AG04449 (cell line): ENCODE measurements at regions not wholly inside any gene's neighbourhood (a gene's known extent, or its start where the extent isn't known, plus 50 kb on each side); places are given as distances from the start of the nearest gene placed in this dataset.

Experiments
- CTCF ChIA-PET: fragments of 350-600 bp; formaldehyde crosslinking; extraction: SDS; loops from one replicate; lab custom pipeline; 2021; ENCODE audit warnings: antibody characterized with exemption; lab: Yijun Ruan, JAX
- POLR2A ChIA-PET: fragments of 400-600, 350-600 bp; formaldehyde crosslinking; extraction: SDS; loops from one replicate; lab custom pipeline; 2020; ENCODE audit warnings: antibody characterized with exemption, inconsistent platforms; lab: Yijun Ruan, JAX
- DNase-seq: peaks from one replicate; pipeline ENCODE4 v3.0.0-alpha.2; 2010; ENCODE audit warnings: low read depth, low spot score
- H3K4me3 ChIP-seq: 2 replicates; pipeline ENCODE4 v1.5.1; 2011; ENCODE audit warnings: low read depth, mild to moderate bottlenecking, control low read depth, low read length
- CTCF ChIP-seq: IDR thresholded peaks from one replicate; pipeline ENCODE4 v1.5.1; 2011; ENCODE audit warnings: mild to moderate bottlenecking, moderate library complexity, low read length, control low read depth, inconsistent platforms; ENCODE audit not compliant: insufficient read depth; ENCODE audit errors: missing control alignments

DNA sequence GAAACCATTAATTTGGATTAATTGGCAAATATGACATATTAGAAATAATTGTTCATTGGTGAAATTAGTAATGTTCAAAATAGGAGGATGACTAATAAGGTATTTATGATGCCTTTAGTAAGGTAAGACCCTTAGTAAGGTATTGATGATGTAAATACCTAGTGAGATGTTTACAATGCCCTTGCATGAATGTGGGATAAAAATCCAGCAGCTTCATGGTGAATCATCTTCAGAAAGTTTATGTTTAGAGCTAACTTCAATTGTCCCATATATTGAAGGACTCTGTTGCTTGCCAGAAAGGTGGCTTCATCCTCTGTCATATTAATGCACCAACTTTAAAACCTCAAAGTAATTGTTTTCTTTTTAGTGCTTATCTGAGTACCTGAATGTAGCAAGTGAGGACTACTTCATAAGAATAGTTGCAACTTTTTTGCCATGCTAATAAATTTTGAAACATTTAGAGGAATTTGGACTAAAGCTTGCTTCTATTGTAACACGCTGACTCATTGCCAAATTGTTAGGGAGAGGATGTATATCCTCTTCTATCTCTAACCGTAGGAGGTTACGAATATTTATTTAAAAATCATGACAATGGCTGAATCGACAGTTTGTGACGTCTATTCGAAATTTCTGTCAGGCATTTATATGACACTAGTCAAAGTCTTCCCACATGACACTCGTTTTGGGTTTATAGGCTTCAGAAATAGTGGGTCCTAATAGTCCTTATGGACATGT is 174.1 kb upstream of the HS3ST1 start:
- POLR2A ChIA-PET = no interaction called here

GRCh38 chr4:11599064-11599463 is 170.4 kb upstream of the HS3ST1 start:
- DNase-seq = no peak
- H3K4me3 ChIP-seq = no peak overlapping the region
- TF ChIP-seq CTCF = no peak
- POLR2A ChIA-PET = no interaction called here
- CTCF ChIA-PET = no interaction called here

More for the DNA sequence above, 174.1 kb upstream of the HS3ST1 start:
- DNase-seq = no peak
- CTCF ChIA-PET = no interaction called here
- H3K4me3 ChIP-seq = no peak overlapping the region
- no peak for TF ChIP-seq CTCF

- TF ChIP-seq CTCF = no peak
- no peak overlapping the region for H3K4me3 ChIP-seq
- ChIA-PET POLR2A (no interaction called here), CTCF (no interaction called here)
- no peak for DNase-seq
These were observed 169.9 kb upstream of the HS3ST1 start for GRCh38 chr4:11598591-11598990.

DNA sequence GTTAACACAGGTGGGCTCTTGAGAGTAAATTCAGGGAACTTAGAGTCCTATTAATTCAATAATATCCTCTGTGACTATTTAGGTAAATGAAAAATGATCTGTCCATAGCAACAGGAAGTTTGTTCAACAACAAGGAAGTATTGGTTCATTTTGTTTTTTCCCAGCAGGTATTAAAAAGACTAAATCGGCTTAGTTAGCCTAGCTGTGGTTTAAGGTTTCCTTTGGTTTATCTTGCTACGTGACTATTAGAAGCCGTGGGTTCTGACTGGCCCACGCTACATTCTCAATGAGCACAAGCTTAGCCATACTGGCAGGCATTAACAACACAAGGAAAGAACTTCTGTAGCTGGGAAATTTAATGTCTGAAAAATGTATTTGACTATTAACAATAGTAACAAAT is 168.8 kb upstream of the HS3ST1 start:
- no peak for TF ChIP-seq CTCF
- no peak overlapping the region for H3K4me3 ChIP-seq
- CTCF ChIA-PET = no interaction called here
- no peak for DNase-seq
- POLR2A ChIA-PET = no interaction called here

DNA sequence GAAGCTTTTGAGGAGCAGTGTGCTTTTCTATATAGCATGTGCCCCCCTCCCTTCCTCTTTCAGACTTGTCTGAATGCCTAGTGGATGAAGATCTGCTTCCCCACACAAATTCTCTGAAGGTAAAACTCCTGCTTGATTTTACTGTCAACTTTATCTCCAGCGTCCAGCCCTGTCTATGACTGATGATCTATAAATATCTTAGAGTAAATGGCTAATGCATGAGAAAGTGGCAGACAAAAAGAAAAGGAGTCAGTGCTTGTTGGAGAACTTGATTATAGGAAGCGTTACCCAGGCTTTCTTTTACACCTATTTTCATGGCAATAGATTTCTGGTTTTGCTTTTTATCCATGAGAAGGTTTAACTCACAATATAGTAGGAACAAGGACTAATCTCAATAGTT is 168.3 kb upstream of the HS3ST1 start:
- TF ChIP-seq CTCF = no peak
- DNase-seq = no peak
- POLR2A ChIA-PET = no interaction called here
- H3K4me3 ChIP-seq = no peak overlapping the region
- CTCF ChIA-PET = no interaction called here

DNA sequence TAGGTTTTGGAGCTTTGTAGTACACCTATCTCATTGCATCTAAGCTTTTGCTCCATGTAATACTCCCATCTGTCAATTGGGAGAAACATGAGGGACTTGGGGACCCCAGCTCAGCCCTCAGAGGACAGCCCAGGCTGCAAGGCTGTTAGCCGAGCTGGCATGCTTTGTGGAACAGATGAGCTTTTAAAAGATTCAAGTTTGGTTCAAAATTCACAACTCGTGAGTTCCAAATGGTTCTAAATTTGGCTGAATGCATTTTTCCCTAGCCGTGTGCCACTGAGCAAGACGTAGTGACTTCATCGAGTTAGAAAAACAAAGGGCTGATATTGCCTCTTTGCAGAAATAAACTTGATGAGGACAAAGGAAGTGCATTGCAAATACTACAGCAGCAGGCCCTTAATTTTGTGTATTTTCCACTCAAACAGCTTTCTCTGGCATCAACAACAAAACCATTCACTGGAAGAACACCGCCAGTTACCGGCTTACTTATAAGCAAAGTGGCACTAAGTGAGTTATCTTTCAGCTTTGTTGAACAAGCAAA is 165.0 kb upstream of the HS3ST1 start:
- H3K4me3 ChIP-seq = no peak overlapping the region
- ChIA-PET CTCF (no interaction called here), POLR2A (no interaction called here)
- no peak for DNase-seq
- TF ChIP-seq CTCF = no peak
